ENCODE measurements at regions not wholly inside any gene's neighbourhood (a gene's known extent, or its start where the extent isn't known, plus 50 kb on each side); places are given as distances from the start of the nearest gene placed in this dataset.
"Not testable (repeated sequence)": the region's sequence is repeated elsewhere in the genome, so short reads cannot be mapped to it uniquely, and the experiment has no call there.

- Histone ChIP-seq H3K4me2 (ENCODE audit: insufficient read depth, low read length) (no peak overlapping the region), H3K9me3 (ENCODE audit: insufficient read depth, low read length, severe bottlenecking) (peaks cover 2% of the 10 kb centered on the region), H4K20me1 (ENCODE audit: insufficient read depth, low read length) (no peaks in the 10 kb centered on the region), H3K27me3 (ENCODE audit: insufficient read depth, low read length, poor library complexity) (no peaks in the 10 kb centered on the region), H3K79me2 (ENCODE audit: insufficient read depth, low read length) (no peaks in the 10 kb centered on the region), H3K4me3 (ENCODE audit: low read depth in 1 of 2, low read length in 2 of 2) (no peak overlapping the region), H3K9ac (ENCODE audit: low read depth, low read length) (no peak overlapping the region), H3K27ac (ENCODE audit: low read length) (no peak overlapping the region), H2AFZ (ENCODE audit: low read depth, low read length) (no peak overlapping the region), H3K36me3 (ENCODE audit: insufficient read depth, low read length) (no peaks in the 10 kb centered on the region), H3K4me1 (ENCODE audit: insufficient read depth, low read length) (no peaks in the 10 kb centered on the region)
- TF ChIP-seq EZH2 (IDR thresholded peaks at IDR 0.05; ENCODE audit: borderline replicate concordance, low read depth, low read length, severe bottlenecking) (no peak), CTCF (IDR thresholded peaks at IDR 0.05; ENCODE audit: borderline replicate concordance, extremely low read depth, low read length, poor library complexity, severe bottlenecking) (no peak)
- ATAC-seq (ENCODE audit: insufficient read depth, low read depth) (no peak), DNase-seq (no peak)
These were observed 313.5 kb downstream of the NPHP4 start for GRCh38 chr1:5678759-5679158.

DNA sequence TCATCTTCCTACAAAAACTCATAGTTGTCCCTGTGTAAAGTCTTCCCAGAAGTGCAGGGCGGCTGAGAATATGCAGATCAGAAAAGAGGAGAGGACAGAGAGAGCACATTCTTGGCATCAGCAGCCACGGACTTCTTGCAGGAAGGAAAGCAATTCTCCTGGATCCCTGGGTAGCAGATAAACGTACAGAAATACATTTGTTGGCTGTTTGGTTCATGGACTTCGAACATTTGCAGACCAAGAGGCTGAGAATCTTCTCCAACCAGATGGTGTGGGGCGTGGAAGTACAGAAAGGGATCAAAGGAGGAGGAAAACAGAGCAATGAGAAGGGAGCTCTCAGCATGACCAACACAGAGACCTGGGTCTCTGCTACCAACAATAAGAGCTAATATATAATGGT, 319.9 kb downstream of the NPHP4 start:
- not testable (repeated sequence) for H3K27me3 ChIP-seq (ENCODE audit: insufficient read depth, low read length, poor library complexity); H3K9me3 ChIP-seq (ENCODE audit: insufficient read depth, low read length, severe bottlenecking); H3K36me3 ChIP-seq (ENCODE audit: insufficient read depth, low read length); H2AFZ ChIP-seq (ENCODE audit: low read depth, low read length); DNase-seq; H3K4me2 ChIP-seq (ENCODE audit: insufficient read depth, low read length); H3K79me2 ChIP-seq (ENCODE audit: insufficient read depth, low read length); H3K9ac ChIP-seq (ENCODE audit: low read depth, low read length); H3K27ac ChIP-seq (ENCODE audit: low read length); ATAC-seq (ENCODE audit: insufficient read depth, low read depth); H3K4me3 ChIP-seq (ENCODE audit: low read depth in 1 of 2, low read length in 2 of 2); H4K20me1 ChIP-seq (ENCODE audit: insufficient read depth, low read length); H3K4me1 ChIP-seq (ENCODE audit: insufficient read depth, low read length)

DNA sequence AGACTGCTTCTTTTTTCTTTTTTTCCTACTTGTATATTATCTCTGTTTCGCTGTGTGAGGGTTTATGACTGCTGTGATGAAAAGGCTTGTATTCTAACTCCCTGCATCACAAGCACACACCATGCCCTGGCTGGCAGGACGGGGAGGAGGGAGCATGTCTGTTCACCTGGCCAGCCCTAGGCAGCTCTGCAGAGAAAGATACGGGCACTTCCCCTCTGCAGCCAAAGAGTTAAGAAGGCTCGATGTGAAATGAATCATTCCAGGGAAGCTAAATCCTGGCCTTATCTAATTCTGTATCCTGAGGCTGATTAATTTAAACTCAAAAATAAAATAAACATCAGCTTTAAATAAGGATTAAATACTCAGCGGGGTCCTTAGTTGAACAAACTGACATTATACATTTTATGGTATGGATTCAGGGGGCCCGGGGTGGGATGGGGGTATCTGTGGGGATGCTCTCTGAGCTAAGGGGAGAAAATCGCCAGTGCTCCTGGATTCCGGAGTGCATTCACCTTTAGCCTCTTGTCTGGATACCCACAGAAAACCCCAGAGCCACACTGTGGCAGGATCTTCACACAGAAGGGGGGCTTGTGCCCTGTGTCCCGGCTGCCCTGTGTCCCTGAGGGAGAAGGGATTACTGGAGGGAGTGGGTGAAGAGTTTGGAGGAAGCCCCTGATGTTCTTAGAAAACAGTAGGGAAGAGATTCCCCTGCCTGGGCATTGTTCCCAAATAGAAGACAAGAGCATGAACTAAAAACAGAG, 321.5 kb downstream of the NPHP4 start:
- H4K20me1 ChIP-seq (ENCODE audit: insufficient read depth, low read length), result no peaks in the 10 kb centered on the region
- TF ChIP-seq EZH2 (IDR thresholded peaks at IDR 0.05; ENCODE audit: borderline replicate concordance, low read depth, low read length, severe bottlenecking) (no peak), CTCF (IDR thresholded peaks at IDR 0.05; ENCODE audit: borderline replicate concordance, extremely low read depth, low read length, poor library complexity, severe bottlenecking) (no peak)
- peaks cover 2% of the 10 kb centered on the region for H3K9me3 ChIP-seq (ENCODE audit: insufficient read depth, low read length, severe bottlenecking)
- no peak overlapping the region for H3K9ac ChIP-seq (ENCODE audit: low read depth, low read length)
- no peak overlapping the region for H3K4me3 ChIP-seq (ENCODE audit: low read depth in 1 of 2, low read length in 2 of 2)
- ATAC-seq (ENCODE audit: insufficient read depth, low read depth), result no peak
- H3K27ac ChIP-seq (ENCODE audit: low read length), result no peak overlapping the region
- H3K36me3 ChIP-seq (ENCODE audit: insufficient read depth, low read length), result no peaks in the 10 kb centered on the region
- H3K27me3 ChIP-seq (ENCODE audit: insufficient read depth, low read length, poor library complexity), result no peaks in the 10 kb centered on the region
- no peak for DNase-seq
- H2AFZ ChIP-seq (ENCODE audit: low read depth, low read length), result no peak overlapping the region
- no peaks in the 10 kb centered on the region for H3K79me2 ChIP-seq (ENCODE audit: insufficient read depth, low read length)
- no peaks in the 10 kb centered on the region for H3K4me1 ChIP-seq (ENCODE audit: insufficient read depth, low read length)
- no peak overlapping the region for H3K4me2 ChIP-seq (ENCODE audit: insufficient read depth, low read length)

GRCh38 chr1:5667513-5668325, 324.5 kb downstream of the NPHP4 start:
- Histone ChIP-seq H3K27ac (ENCODE audit: low read length) (no peak overlapping the region), H3K27me3 (ENCODE audit: insufficient read depth, low read length, poor library complexity) (no peaks in the 10 kb centered on the region), H3K9me3 (ENCODE audit: insufficient read depth, low read length, severe bottlenecking) (no peaks in the 10 kb centered on the region), H4K20me1 (ENCODE audit: insufficient read depth, low read length) (peaks cover 3% of the 10 kb centered on the region; the same call in 1 of the 2 replicates), H3K79me2 (ENCODE audit: insufficient read depth, low read length) (no peaks in the 10 kb centered on the region), H3K9ac (ENCODE audit: low read depth, low read length) (no peak overlapping the region), H3K4me1 (ENCODE audit: insufficient read depth, low read length) (no peaks in the 10 kb centered on the region), H3K4me2 (ENCODE audit: insufficient read depth, low read length) (no peak overlapping the region), H3K36me3 (ENCODE audit: insufficient read depth, low read length) (no peaks in the 10 kb centered on the region), H3K4me3 (ENCODE audit: low read depth in 1 of 2, low read length in 2 of 2) (no peak overlapping the region), H2AFZ (ENCODE audit: low read depth, low read length) (no peak overlapping the region)
- TF ChIP-seq CTCF (IDR thresholded peaks at IDR 0.05; ENCODE audit: borderline replicate concordance, extremely low read depth, low read length, poor library complexity, severe bottlenecking) (no peak), EZH2 (IDR thresholded peaks at IDR 0.05; ENCODE audit: borderline replicate concordance, low read depth, low read length, severe bottlenecking) (no peak)
- DNase-seq (no peak), ATAC-seq (ENCODE audit: insufficient read depth, low read depth) (no peak)
